ENCODE measurements at regions not wholly inside any gene's neighbourhood (a gene's known extent, or its start where the extent isn't known, plus 50 kb on each side); places are given as distances from the start of the nearest gene placed in this dataset.

DNA sequence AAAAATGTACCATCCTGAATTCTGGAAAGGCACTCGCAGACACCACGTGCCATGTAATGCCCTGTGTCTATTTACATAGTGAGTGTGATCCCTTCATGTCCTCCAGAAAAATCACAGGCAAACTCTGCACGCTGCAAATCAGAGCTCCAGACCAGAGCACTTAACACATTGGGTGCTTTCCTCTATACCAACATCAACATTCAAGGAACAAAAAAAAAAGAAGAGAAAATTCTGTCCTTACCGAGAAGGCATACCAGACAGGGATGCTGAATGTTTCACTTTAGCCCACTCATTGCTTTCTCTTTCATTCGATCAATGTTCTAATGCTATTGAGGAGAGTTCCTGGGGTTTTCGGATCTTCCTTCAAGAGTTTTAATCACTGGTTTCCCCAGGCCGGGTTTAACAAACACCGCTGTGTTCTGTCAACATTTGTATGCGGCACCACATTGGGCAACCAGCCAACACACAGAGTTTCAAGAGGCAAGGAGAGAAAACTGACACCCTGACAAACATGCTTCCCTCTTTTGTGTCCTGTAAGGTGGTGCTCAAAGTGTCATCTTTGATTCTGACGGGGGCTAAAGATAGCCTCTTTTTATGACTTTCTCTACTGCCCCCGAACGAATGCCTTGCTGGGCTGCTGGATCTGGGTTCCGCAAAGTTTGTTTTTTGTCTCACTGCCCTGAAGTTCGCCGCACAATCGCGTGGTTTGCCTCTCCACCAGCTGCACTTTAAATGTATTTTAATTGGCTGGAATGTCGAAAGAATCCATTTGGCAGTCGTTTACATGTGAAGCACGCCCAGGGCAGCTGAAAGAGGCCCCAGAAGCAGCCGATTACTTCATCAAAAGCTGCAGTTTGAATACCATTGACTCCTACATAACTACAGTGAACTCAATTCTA, 106.4 kb upstream of the NCKAP5 start:
- TF ChIP-seq, protein P1, sequence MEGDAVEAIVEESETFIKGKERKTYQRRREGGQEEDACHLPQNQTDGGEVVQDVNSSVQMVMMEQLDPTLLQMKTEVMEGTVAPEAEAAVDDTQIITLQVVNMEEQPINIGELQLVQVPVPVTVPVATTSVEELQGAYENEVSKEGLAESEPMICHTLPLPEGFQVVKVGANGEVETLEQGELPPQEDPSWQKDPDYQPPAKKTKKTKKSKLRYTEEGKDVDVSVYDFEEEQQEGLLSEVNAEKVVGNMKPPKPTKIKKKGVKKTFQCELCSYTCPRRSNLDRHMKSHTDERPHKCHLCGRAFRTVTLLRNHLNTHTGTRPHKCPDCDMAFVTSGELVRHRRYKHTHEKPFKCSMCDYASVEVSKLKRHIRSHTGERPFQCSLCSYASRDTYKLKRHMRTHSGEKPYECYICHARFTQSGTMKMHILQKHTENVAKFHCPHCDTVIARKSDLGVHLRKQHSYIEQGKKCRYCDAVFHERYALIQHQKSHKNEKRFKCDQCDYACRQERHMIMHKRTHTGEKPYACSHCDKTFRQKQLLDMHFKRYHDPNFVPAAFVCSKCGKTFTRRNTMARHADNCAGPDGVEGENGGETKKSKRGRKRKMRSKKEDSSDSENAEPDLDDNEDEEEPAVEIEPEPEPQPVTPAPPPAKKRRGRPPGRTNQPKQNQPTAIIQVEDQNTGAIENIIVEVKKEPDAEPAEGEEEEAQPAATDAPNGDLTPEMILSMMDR (IDR thresholded peaks at IDR 0.05; ENCODE audit: low read length, missing control alignments), result no peak
- H3K4me3 ChIP-seq (replicated peaks; ENCODE audit: low read depth, low read length), result peak overlapping the region; percentile 47
- peak; percentile 83 for DNase-seq (ENCODE audit: low read depth)

DNA sequence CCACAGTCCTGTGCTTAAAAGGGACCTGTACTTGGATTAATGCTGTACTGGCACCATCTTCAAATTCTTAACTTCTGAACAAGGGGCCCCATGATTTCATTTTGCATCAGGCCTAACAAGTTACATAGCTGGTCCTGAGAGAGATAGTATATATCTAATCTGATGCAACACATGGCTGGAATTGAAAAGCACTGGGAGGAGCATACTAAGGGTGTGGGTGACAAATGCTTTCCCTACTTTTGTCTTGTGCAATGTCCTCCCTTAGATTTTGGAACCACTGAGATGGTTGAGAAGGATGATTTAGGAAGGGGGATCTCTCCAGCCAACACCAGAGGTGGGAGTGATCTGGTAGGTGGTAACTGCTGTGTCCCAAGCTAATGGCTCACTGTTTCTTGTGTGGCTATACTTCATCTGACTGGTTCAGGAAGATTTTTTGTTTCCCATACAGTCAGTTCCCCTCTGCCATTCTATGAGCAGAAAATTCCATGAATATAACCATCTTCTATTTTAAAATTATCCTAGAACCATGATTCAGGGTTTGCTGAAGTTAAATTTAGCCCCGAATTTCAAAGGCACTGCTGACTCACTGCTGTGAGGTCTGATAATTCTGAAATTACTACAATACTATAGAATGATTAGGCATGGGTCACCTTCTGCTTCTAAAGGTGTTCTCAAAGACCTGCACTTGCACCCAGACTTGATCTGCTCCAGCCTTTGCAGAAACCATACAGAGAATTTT, 108.3 kb upstream of the NCKAP5 start:
- DNase-seq (ENCODE audit: low read depth), result peak; percentile 38
- H3K4me3 ChIP-seq (replicated peaks; ENCODE audit: low read depth, low read length), result no peak overlapping the region
- TF ChIP-seq, protein P1 (IDR thresholded peaks at IDR 0.05; ENCODE audit: low read length, missing control alignments), result no peak

DNA sequence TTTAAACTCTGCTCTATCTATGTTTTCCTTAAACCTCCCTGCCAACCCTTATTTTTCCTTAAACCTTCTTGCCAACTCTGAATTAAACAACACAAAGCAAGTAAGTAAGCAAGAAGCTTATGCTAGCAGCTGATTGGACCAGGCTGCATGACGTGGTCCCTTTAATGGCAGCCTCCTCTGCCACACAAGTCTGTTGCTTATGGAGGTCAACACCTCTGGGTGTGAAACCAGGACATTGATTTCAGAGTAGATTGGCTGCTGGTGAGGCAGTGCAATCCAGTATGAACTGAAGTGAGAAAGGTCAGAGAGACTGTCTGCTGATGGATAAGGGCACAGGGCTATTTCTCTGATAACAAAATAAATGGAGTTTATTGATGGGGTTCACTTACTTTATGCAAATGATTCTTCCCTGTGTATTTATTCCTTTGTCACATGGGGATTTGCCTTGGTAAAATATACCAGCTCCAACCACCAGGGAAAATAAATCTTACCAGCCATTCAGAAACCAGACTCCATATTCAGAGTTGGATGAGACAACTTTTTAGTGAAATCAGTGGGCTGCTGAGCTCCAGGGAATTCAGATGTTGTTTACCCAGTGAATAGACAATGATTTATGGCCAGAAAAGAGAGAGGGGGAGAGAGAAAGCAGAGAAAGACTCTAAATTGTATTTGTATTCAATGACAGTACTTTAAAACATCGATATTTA, 112.2 kb upstream of the NCKAP5 start:
- TF ChIP-seq, protein P1 (IDR thresholded peaks at IDR 0.05; ENCODE audit: low read length, missing control alignments), result no peak
- no peak overlapping the region for H3K4me3 ChIP-seq (replicated peaks; ENCODE audit: low read depth, low read length)
- no peak for DNase-seq (ENCODE audit: low read depth)

DNA sequence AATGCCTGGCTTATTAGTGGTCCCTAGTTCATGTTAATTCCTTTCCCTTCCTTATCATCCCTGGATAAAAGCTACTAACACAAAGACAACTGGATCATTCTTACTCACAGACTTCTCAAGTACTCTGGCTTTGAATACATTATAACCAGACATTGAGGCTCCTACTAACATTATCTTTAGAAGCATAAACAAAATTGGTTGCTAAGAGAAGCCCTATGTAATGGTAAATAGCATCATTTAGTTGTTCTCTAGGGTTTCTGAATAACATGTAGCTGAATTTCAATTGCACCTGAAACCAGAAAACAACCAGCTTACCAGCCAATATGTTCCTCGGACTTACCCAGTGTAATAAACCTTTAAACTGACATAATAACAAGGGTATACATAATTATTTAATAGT, 114.1 kb upstream of the NCKAP5 start:
- DNase-seq (ENCODE audit: low read depth), result no peak
- no peak overlapping the region for H3K4me3 ChIP-seq (replicated peaks; ENCODE audit: low read depth, low read length)
- TF ChIP-seq, protein P1 (IDR thresholded peaks at IDR 0.05; ENCODE audit: low read length, missing control alignments), result no peak

DNA sequence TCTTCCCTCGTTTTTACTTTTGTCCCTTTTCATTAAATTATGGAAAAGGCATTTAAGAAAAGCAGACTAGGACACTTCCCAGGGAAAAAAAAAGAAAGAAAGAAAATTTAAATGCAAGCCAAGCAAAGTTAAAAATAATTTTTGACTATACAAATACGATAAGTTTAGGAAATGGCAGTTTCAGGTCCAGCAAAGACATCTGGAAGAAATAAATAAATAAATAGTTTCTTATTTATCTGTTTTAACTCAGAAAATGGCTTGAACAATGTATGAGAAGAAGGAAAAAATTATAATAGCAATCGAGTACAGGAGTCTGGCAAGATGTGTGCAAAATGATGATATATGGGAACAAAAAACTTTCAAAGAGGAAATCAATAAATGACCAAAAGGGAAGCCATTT, 114.6 kb upstream of the NCKAP5 start:
- H3K4me3 ChIP-seq (replicated peaks; ENCODE audit: low read depth, low read length), result no peak overlapping the region
- TF ChIP-seq, protein P1 (IDR thresholded peaks at IDR 0.05; ENCODE audit: low read length, missing control alignments), result no peak
- DNase-seq (ENCODE audit: low read depth), result no peak

DNA sequence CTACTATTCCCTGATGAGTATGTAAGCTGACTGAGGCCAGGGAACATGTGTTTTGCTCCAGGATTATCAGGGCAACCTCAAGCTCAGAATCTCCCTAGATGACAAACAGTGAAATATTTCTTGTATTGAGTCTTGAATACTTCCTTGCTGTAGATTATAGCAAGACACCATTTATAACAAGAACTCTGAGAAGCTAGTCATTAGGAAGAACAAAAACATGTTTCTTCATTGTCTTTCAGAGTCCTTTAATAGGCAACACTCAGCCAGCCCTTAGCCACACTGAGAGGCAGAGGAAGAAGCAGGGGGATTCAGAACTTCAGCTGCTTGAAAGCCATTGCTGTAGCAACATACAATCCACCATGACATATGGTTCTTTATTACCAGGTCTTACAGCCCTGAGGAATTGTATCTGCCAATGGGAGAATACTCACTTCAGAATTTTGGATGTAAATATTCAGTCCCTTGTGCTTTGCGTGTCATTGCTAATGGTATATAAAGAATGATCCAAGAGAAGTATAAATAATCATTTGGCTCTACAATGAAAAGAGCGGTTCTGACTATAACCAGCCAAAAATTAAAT, 117.5 kb upstream of the NCKAP5 start:
- no peak overlapping the region for H3K4me3 ChIP-seq (replicated peaks; ENCODE audit: low read depth, low read length)
- TF ChIP-seq, protein P1 (IDR thresholded peaks at IDR 0.05; ENCODE audit: low read length, missing control alignments), result no peak
- DNase-seq (ENCODE audit: low read depth), result no peak
